GM19452 (cell line): ENCODE measurements at regions not wholly inside any gene's neighbourhood (a gene's known extent, or its start where the extent isn't known, plus 50 kb on each side); places are given as distances from the start of the nearest gene placed in this dataset.
A peak's percentile ranks its signal among the peaks of the same experiment; 100 is the strongest.

ENCODE experiments used
- ATAC-seq: cut with Tn5 transposase; IDR thresholded peaks from one replicate; pipeline ENCODE4 v1.9.1; 2021; ENCODE audit not compliant: unreplicated experiment

DNA sequence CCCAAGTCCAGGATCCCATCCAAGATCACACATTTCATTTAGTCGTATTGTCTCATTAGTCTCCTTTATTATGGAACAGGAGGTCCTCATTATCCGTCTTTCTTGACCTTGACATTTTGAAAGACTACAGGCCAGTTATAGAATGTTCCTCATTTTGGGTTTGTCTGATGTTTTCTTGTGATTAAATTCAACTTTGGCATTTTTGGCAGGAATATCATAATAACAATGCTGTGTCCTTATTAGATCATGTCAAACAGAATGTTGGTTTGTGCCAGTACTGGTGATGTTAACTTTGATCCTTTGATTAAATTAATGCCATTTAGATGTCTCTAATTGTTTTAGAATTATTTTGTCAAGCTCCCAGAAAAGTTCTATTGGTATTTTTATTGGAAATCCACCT, 106.5 kb upstream of the FRY start:
- ATAC-seq: no peak

DNA sequence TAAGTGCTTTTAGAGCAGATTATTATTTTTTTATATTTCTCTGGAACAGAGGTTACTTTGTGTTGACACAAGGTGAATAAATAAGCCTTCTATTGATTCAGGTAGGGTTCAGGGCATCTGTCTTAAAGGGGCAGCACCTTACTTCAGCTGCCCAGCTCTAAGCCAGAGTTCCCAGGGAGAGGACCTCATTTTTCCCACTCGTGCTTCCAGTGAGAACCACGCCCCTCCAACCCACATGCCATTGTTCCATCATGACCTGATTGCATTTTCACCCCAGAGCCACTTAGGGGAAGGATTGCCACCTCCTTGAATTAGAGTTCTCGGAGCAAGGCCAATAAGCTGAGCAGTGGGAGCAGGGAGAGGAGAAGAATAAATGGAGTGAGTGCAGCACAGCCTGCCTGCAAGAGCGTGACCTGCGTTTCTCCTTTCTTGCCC, 104.3 kb upstream of the FRY start:
- ATAC-seq: no peak

DNA sequence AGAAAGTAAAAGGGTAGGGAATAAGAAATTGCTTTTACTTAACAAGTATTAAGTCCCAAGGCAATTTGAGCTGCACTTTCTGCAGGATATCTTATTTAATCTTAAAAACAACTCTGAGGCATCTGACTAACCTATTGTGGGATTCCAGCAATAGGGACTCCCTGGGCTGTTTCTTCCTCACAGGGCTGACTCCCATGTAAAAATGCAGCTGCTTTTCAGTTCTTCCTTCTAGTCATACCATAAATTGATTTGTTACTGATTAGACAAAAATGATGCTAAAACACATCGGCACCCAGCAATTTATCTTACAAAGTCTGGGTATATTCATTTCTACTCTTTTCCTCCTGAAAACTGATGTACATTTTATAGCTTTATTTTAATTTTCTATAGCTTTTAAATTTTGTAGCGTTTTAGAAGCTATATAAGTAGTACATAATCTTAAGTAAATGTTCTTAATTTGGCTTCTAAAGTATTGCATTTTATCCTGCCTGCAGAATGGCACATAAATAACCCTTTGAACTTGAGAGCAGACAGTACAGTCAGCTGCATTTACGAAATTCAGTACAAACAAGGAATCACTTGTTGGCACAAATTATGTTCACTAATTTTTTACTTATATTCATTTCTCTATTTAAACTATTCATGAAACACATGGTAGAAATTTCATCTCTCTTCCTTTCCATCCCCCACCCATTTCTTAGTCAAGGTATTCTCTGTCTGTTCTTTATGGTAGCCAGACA, 102.4 kb upstream of the FRY start:
- no peak for ATAC-seq

DNA sequence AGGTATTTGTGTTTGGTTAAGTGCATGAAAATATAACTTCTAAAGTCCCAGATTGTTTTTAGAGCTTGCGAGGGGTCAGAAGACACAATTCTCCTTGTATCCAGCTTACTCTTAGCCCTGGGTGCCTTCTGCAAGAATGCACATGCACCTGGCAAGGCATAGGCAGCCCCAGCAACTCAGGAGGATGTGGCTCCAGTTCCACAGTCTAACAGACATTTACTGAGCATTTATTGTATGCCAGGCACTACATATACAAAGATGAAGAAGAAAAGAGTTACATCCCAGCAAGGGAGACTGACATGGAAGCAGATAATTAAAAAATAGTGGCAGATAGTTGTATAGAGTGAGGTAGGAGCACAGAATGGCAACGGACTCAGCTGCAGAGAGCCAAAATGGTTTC, 101.1 kb upstream of the FRY start:
- peak; percentile 28 for ATAC-seq

DNA sequence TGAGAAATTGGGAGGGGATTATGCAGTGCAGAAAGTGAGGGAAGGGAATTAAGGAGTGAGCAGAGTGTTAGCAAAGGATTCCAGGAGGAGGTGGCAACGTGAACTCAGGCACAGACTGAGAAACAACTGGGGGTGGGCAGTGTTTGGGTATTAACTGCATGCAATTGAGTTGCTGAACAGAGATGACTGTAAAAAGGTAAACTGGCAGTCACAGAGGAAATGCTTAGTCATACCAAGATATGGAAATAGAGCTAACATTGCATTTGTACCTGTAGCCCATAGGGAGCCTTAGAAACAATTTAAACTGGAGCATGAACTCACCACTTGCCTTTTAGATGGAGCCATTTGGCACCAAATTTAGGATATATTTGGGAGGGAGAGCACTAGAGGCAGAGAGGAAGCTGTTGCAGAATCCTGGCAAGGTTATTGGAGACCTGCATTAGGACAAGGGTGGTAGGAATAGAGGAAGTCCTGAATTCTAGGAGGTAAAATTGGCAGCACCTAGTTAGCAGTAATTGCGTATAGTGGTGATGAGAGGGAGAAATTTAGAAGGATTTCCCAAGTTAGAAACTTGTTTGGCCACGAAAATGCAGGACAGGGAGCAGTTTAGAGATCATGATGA, 100.6 kb upstream of the FRY start:
- ATAC-seq: peak; percentile 100

DNA sequence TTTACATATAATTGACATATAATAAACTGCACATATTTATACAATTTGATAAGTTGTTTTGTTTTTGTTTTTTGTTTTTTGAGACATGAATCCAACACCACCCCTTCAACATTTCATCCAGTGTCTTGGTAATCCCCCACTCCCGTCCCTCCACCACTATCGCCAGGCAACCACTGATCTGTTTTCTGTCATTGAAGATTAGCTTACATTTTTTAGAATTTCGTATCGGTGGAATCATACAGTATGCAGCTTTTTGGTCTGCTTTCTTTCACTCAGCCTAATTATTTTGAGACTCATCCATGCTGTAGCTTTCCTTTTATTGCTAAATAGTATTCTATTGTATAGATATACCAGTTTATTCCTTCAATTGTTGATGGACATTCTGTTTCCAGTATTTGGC, 94.1 kb upstream of the FRY start:
- no peak for ATAC-seq

DNA sequence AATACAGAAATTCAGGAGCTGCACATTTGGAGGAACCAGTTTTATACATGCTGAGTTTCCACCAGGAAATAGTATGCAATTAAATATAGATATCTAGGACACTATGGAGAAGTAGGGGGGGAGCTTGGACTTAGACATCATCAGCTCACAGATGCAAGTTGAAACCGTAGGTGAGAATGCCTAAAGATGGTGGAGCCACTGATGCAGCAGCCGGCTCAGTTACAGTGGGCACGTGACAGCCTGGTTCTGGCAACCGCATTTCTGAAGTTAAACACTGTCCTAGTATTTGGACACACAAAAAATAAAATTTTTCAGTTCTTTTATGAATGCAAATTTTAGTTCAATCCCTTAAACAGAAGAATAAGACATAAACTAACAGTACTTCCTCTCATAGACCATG, 91.5 kb upstream of the FRY start:
- ATAC-seq: no peak

DNA sequence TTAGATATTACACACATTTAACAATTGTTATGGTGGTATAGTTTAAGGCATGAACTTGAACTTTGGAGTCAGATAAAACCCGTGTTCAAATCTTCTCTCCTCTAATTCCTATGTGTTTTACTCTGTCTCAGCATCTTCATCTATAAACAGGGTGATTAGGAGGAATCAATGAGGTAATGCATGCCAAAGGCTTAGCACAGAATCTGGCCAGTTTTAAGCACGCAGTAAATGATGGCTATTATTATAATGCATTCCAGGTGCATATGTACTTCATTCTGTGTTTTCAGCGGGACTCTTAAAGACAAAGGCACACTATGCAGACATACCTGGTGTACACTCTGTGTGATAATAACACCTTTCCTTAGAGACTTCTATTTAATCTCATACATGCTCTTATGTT, 88.0 kb upstream of the FRY start:
- ATAC-seq: no peak

DNA sequence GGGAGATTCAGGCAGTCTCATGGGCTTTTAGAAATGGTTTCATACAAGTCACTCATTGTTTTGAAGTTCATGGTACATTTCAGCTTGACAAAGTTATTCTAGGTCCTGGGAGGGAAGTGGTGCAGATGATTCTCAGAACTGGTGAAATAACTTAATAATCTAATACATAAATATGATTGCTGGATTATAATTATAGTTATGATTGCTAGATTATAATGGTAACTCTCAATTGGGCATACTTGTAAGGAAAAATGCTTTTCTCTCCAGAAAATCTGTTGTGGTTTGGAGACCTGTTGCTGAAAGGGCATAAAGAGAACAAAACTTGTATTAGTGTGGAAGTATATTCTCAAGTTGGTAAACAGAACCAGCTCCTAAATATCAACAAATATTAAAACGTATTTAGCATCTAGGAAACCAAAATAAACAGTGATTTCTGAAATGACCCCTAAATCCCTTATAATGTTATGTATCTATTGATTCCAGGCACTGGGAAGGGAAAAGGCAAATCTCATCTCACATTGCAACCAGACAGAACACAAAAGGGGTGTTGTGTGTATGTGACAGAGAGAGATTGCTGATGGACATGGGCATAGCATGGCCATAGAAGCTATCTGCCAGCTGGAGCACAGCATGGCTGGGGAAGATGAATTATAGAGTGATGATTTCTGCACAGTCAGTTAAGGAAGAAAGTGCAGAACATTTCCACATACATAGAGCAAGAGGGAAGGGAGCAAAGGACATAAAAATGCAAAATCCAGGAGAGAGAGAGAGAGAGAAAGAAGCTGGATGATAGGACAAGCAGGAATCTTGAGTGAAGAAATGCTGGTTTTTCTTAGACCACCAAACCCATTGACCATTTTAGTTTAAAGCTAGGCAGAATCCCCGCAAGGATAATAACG, 87.1 kb upstream of the FRY start:
- no peak for ATAC-seq

DNA sequence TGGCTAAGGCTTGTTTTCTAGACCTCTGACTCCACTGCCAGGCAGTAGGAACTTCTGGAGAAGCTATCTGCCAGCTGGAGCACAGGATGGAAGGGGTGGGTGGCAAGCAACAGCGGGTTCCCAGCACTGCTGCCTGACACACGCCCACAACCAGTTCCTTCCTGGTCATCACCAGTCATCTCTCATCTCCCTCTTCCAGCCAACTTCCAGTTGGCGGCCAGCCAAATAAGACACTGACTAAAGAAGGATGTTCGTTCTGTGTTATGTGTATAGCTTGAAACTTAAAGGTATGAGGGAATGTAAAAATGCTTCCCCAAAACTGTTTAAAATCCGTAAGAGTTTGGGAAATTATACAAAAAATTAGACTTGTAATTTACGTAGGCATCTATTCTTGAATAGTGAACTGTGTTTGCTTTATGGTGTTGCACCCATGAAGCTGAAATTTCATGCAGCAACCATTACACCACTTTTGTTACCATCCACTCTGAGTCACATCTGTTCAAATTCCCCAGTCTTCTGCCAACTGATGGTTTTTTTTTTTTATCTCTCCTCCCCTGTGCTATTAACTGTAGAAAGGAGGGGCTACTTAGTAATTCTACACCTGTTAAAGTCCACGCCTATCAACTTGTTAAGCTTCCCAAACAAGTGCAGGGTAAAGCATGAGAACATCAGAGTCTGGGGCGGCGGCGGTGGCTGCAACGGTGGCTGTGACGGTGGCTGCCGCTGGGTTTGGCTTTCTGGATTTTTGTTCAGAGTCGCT, 86.2 kb upstream of the FRY start:
- ATAC-seq: no peak

DNA sequence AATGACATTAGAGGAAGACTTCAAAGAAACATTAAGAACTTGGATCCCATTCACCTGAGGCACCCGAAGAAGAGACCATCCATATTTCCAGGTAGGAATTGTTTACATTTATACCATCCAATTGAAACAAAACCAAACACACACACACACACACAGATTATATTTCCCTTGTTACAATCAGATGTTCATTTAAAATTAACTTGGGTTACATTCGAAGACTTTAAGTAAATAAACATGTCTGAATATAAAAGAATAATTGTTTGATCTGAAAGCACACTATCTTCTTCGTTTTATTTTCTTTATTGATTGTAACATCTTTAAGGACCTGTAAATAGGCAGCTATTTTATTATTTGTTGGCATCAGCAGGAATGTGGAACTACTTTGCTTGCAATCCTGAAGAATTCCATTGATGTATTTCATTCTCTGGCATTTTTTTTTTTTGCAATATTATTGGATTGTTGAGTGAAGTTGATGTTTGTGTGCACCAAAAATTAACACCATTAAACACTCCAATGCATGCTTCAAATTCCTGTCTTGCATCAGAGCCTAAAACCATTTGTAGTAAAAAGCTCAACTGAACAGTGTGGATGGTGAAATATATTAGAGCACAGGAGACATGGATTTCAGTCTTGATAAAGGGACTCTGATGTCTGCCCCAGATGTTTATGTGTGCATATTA, 85.3 kb upstream of the FRY start:
- no peak for ATAC-seq

DNA sequence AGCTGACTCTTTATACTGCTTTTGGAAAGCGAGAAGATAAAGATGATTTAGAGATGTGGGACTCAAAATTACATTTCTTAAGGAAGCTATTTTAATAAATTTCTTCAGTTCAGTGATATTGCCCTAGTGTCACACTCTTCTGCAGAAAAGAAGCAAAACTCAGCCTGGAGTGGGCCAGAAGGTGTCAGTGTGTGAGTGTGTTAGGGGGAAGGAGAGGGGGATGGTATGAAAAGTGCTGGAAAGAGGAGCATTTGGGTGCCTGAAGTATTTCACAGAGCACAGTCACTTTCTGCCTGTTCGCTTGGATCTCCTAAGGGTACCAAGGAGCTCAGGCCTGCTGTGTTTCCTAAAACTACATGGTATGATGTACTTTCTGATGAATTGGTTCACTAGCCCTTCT, 84.5 kb upstream of the FRY start:
- no peak for ATAC-seq

DNA sequence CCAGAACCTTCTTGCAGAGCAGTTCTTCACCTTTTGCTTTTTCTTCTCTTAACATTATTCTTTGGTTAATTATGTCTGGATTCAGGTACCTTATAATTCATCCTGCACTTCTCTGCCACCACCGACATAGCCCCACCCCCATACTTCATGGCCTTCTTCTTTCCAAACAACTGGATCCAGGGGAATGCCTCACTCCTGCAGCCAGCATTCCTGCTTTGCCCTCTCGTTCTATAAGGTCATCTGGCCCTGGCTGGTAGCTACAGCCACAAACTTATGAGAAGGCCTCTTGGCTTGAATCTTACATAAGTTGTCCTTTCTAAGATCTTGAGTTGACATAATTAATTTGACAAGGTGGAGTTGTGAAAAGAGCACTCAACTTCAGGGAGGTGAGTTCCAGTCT, 84.1 kb upstream of the FRY start:
- no peak for ATAC-seq

DNA sequence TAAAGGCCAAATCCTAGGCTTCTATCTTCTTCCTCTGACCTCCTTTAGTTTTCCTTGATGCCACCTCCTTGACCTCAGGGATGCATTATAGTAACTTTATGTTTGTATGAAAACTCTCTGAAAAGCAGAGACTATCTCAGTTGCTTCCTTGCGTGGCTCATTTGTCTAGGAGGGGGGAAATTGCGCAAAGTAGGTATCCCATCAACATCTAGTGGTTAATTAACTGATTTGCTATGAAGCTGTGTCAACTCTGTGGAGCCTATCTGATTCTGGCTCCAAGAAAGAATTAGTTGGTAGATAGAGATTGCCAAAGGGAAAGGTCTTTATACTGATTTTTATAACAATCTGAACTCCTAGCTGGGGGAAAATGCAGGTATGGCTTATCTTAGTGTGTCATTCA, 82.1 kb upstream of the FRY start:
- ATAC-seq: no peak

DNA sequence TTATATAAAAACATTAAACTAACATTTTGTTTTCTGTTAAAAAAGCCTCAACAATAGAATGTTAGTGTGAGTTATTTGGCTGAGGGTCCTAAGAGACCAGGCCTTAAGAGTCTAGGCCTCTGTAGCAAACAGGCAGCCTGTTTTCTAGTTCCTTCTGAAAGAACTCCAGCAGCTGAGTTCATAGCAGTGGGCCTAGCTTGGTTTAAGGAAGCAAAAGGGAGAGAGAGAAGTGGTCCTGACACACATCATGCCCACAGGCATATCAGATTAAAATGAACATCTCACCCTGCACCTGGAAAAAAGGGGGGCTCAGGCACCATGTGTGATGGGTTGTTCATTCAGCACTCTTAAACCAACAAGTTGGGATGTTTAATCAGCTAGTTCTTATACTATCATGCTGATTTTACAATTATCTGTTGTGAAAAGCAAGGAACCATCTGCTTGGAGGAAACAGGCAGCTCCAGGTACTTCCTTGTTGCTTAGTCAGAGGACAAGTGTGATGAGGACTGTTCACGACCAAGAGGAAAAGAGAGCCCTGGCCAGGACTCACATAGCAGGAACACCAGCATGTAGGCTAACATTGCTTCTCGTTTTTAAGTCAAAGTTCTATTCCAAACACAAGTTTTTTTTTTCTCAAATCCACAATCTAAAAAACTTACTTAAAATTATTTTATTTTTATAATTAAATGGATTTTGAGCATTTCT, 81.3 kb upstream of the FRY start:
- ATAC-seq: no peak

DNA sequence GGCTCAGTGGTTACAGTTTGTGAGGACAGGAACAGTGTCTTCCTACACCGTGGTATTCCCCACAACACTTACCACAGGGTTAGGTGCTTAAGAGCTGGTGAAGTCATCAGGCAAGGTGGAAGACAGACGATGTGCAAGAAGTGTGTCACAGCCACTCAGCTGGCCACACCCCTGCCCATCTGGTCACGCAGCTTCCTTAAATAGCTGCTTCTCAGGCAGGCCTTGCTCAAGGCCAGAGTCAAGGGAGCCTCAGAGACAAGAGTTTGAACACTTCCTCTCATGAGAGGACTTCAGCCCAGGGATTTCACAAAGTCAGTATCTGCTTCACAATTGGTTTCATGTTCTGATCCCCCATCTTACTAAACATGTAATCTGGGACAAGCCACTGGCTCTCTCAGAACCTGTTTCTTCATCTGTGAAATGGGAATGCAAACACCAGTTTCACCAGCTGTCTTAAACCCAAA, 80.3 kb upstream of the FRY start:
- ATAC-seq: peak; percentile 98

DNA sequence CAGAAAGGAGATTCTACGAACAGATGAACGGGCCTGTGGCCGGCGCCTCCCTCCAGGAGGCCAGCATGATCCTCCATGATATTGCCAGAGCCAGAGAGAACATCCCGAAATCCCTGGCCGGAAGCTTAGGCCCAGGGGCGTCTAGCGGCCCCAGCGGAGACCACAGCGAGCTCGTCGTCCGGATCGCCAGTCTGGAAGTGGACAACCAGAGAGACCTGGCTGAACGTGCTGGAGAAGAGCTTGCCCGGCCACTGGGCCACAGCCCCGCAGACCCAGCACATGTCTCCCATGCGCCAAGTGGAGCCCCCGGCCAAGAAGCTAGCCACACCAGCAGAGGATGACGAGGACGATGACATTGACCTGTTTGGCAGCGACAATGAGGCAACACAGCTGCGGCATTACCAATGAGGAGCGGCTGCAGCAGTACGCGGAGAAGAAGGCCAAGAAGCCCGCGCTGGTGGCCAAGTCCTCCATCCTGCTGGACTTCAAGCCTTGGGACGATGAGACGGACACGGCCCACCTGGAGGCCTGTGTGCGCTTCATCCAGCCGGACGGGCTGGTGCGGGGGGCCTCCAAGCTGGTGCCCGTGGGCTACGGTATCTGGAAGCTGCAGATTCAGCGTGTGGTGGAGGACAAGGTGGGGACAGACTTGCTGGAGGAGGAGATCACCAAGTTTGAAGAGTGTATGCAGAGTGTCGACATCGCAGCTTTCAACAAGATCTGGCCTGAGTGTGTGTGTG, 78.8 kb upstream of the FRY start:
- ATAC-seq: no peak

DNA sequence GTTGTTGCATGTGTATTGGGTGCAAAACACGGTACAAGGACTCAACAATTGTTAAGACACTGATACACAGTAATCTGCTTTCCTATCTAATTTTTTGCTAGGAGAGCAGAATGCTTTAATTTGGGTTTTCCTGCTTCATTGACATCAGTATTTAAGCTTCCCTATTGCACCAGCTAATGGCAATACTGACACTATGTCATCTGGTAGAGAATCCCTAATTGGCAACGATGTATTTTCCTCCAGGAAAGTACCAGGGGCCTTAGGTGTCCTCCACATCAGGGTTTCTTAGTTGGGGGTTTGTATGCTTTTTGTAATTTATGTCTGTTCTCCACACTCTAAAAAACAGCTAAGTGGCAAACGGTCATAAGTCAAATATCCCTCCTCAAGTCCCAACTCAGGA, 76.5 kb upstream of the FRY start:
- ATAC-seq: no peak

DNA sequence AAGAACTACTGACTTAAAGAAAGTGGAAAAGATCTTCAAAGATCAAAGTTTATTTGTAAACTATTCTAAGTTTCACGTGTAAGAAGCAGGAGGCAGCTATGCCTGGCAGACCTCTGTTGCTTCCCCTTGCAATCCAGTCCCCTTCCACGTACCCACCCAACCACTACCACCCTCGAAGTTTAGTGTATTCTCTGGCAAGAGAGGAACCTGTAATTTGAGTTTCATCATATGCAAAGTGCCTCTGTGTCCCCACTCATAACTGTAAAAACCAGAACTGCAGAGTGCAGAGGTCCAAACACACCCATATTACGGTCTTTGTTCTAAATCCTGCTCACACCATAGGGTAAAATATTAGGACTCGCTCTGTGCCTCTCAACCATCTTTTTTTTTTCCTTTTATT, 75.8 kb upstream of the FRY start:
- ATAC-seq: no peak
